Chondrocyte (in vitro differentiated cells): ENCODE measurements at regions not wholly inside any gene's neighbourhood (a gene's known extent, or its start where the extent isn't known, plus 50 kb on each side); places are given as distances from the start of the nearest gene placed in this dataset.

ENCODE experiments used
- DNase-seq: peaks from one replicate; pipeline ENCODE4 v3.0.0; 2021; ENCODE audit warnings: mixed read lengths, low spot score
- H3K27ac Mint-ChIP-seq: one replicate; pipeline ENCODE4 v1.8.0; 2021; ENCODE audit warnings: mild to moderate bottlenecking, moderate library complexity, mixed read lengths; ENCODE audit not compliant: unreplicated experiment
- H3K27me3 Mint-ChIP-seq: 2 replicates; pipeline ENCODE4 v1.8.0; 2021; ENCODE audit warnings: low read depth, mixed read lengths
- H3K36me3 Mint-ChIP-seq: 2 replicates; pipeline ENCODE4 v1.8.0; 2021; ENCODE audit warnings: low read depth, mixed read lengths
- H3K4me1 Mint-ChIP-seq: 2 replicates; pipeline ENCODE4 v1.8.0; 2021; ENCODE audit warnings: low read depth, mild to moderate bottlenecking, mixed read lengths
- H3K4me3 Mint-ChIP-seq: one replicate; pipeline ENCODE4 v1.8.0; 2021; ENCODE audit warnings: mild to moderate bottlenecking, moderate library complexity, mixed read lengths; ENCODE audit not compliant: unreplicated experiment
- H3K9me3 Mint-ChIP-seq: 2 replicates; pipeline ENCODE4 v1.8.0; 2021; ENCODE audit warnings: low read depth, mixed read lengths
- TF ChIP-seq, protein P1 (sequence below): fragments of 200-600 bp; sonication (generic); IDR thresholded peaks from 2 replicates; pipeline ENCODE4 v1.5.0; 2021; ENCODE audit warnings: antibody characterized with exemption, mild to moderate bottlenecking, moderate library complexity

DNA sequence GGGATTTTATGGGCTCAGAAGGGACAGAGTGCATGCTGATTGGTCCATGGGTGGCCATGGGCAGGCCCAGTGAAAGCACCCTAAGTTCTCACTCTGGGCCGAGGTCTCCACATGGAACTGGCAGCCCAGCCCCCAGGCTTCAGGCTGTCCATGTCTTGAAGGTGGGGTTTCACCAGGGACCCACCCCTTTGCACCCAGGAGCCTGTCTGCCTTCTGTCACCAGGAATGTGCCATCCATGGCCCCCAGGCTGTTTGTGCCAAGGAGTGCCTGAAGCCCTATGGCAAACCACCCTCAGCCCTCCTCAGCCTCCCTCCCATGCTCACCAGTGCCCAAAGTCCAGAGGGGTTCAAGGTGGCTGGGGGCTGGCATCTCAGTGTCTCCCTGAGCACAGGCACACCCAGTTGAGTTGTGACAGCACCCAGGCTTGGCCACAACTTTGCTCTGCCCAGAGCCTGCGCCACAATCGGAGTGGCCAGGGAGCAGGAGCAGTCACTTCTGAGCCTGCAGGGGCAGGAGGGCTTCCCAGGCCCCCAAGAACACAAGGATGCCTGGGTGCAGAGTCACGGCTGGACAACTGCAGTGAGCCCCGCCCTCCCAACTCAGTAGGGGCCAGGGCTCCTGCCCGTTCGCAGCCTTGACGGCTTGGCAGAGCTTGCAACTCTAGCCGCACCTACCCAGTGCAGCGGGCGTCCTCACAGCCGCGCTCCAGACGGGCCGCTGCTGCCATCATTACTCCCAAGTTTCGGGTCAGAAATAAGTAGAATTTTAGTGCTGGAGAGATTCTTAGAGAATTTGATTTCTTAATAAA, 185.3 kb upstream of the NUDT6 start:
- TF ChIP-seq, protein P1, sequence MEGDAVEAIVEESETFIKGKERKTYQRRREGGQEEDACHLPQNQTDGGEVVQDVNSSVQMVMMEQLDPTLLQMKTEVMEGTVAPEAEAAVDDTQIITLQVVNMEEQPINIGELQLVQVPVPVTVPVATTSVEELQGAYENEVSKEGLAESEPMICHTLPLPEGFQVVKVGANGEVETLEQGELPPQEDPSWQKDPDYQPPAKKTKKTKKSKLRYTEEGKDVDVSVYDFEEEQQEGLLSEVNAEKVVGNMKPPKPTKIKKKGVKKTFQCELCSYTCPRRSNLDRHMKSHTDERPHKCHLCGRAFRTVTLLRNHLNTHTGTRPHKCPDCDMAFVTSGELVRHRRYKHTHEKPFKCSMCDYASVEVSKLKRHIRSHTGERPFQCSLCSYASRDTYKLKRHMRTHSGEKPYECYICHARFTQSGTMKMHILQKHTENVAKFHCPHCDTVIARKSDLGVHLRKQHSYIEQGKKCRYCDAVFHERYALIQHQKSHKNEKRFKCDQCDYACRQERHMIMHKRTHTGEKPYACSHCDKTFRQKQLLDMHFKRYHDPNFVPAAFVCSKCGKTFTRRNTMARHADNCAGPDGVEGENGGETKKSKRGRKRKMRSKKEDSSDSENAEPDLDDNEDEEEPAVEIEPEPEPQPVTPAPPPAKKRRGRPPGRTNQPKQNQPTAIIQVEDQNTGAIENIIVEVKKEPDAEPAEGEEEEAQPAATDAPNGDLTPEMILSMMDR = no peak
- Mint-ChIP-seq H3K27me3 (no peaks in the 10 kb centered on the region), H3K9me3 (no peaks in the 10 kb centered on the region), H3K4me3 (no peak overlapping the region), H3K36me3 (peaks cover 3% of the 10 kb centered on the region), H3K4me1 (peaks cover 11% of the 10 kb centered on the region), H3K27ac (no peak overlapping the region)
- DNase-seq = no peak

DNA sequence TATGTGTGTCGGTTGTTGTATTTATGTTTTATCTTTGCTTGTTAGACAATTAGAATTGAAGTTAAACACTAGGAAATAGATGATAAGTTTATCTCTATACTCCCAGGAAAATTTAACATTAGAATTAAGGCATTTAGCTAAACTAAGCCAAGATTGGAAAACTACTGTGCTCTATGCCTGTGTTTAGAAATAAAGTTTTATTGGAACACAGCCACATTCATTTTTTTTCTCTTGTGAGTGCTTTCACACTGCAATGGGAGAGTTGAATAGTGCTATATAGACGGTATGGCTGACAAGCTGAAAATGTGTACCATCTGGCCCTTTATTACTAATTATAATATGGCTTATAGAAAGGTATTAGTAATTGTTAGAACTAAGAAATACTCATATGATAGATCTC, 186.7 kb upstream of the NUDT6 start:
- Mint-ChIP-seq H3K27me3 (no peaks in the 10 kb centered on the region), H3K36me3 (peaks cover 1% of the 10 kb centered on the region), H3K4me3 (no peak overlapping the region), H3K9me3 (no peaks in the 10 kb centered on the region), H3K27ac (no peak overlapping the region), H3K4me1 (peaks cover 6% of the 10 kb centered on the region)
- TF ChIP-seq, protein P1 = no peak
- no peak for DNase-seq

DNA sequence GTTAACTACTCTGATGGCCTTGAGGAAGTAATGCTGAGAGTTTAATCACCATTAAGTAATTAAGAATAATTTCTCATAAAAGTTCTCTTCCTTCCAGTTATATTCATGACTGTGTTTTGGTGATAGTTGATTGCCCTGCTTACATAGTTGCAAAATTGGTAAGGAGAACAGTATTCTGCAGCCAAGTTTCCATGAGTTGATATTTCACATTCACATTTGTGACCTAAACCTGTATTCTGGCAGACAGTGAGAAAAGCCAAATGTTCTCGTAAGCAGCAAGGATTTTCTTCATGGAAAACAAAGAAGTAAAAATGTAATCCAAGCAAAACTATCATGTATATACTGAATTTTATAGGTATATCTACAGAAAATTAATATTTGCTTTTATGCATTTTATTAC, 187.8 kb upstream of the NUDT6 start:
- Mint-ChIP-seq H3K9me3 (no peaks in the 10 kb centered on the region), H3K4me3 (no peak overlapping the region), H3K27me3 (no peaks in the 10 kb centered on the region), H3K27ac (no peak overlapping the region), H3K36me3 (peaks cover 1% of the 10 kb centered on the region), H3K4me1 (no peaks in the 10 kb centered on the region)
- TF ChIP-seq, protein P1 = no peak
- DNase-seq = no peak

DNA sequence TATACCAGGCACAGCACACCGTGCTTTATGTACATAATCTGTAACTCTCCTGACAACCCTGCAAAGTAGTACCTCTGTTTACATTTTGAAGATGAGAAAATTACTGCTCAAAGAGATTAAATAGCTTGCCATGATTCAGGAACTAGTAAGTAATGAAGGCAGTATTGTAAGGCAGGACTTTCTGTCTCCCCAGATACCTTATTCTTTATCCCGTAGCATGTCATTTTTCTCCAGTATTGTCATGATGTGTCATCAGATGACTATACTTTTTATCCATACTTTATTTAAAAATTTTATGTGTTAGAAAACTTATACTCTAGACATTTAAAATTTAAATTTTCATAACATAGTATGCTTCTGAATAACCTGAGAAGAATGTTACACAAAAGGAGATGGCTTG, 188.3 kb upstream of the NUDT6 start:
- no peaks in the 10 kb centered on the region for H3K4me1 Mint-ChIP-seq
- H3K9me3 Mint-ChIP-seq = no peaks in the 10 kb centered on the region
- no peaks in the 10 kb centered on the region for H3K36me3 Mint-ChIP-seq
- no peaks in the 10 kb centered on the region for H3K27me3 Mint-ChIP-seq
- DNase-seq = no peak
- no peak overlapping the region for H3K4me3 Mint-ChIP-seq
- H3K27ac Mint-ChIP-seq = no peak overlapping the region
- TF ChIP-seq, protein P1 = no peak

DNA sequence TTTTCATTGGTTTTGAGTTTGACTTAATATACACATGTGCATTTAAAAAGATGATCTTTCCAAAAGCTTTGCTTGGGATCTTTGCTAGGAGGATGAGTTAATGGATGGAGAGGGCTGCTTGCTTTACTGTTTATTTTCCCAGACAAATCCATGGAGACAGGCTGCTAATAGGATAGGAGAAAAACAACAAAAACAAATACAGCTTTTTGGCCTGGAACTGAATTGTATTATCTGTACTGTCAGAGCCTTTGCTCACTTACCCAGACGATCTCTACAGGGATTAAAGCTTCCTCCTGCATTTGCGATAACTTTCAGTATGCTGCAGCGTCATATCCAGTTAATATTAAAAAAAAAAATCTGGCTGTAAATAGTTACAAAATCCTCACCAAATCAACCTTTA, 190.8 kb upstream of the NUDT6 start:
- DNase-seq = no peak
- Mint-ChIP-seq H3K4me1 (no peaks in the 10 kb centered on the region), H3K27me3 (no peaks in the 10 kb centered on the region), H3K36me3 (no peaks in the 10 kb centered on the region), H3K4me3 (no peak overlapping the region), H3K9me3 (no peaks in the 10 kb centered on the region), H3K27ac (no peak overlapping the region)
- TF ChIP-seq, protein P1 = no peak
